HCT116 (cell line): ENCODE measurements at regions not wholly inside any gene's neighbourhood (a gene's known extent, or its start where the extent isn't known, plus 50 kb on each side); places are given as distances from the start of the nearest gene placed in this dataset.

Experiments
- ATAC-seq: fragments of 200-7000 bp; cut with Tn5 transposase; 2 replicates; pipeline ENCODE4 v1.9.1; 2020; ENCODE audit warnings: mild to moderate bottlenecking, moderate library complexity
- BruUV-seq: library from RNA; stranded (reverse); fragments of 400-500 nt; replicated peaks from 2 replicates; lab custom pipeline; 2021; lab: Mats Ljungman, UMichigan
- CTCF ChIA-PET: fragments of 300-600 bp; sonication (Branson Sonifier 250); formaldehyde crosslinking; loops from one replicate; lab custom pipeline; 2021; ENCODE audit warnings: antibody characterized with exemption; lab: Charles Lee
- POLR2A ChIA-PET: fragments of 300-600, 350-600 bp; sonication (Branson Sonifier 250); formaldehyde crosslinking; loops from one replicate; lab custom pipeline; 2021; ENCODE audit warnings: antibody characterized with exemption; lab: Charles Lee
- RAD21 ChIA-PET, 2 experiments: fragments of 300-600 bp; sonication (Branson Sonifier 250); formaldehyde crosslinking; loops; one replicate each; lab custom pipeline; 2023; ENCODE audit warnings: low total read pairs in 2 of 2; ENCODE audit not compliant: uncharacterized antibody in 2 of 2, unreplicated experiment in 2 of 2, low non-redundant PET in 1 of 2; lab: Charles Lee
- DNase-seq: peaks from one replicate; pipeline ENCODE4 v3.0.0-alpha.2; 2010; ENCODE audit warnings: low read depth, low spot score
- H2AFZ ChIP-seq: fragments of 200-600 bp; shearing (Covaris generic), sonication (generic); 2 replicates; pipeline ENCODE4 v1.6.1; 2017; ENCODE audit warnings: low read depth, mixed run types, mixed read lengths, antibody characterized with exemption, low read length; ENCODE audit not compliant: poor library complexity, severe bottlenecking
- H3K27ac ChIP-seq: 2 replicates; pipeline ENCODE4 v1.5.1; 2012; ENCODE audit warnings: low read depth, low read length
- H3K27me3 ChIP-seq: fragments of 200-600 bp; sonication (generic); 2 replicates; pipeline ENCODE4 v1.6.1; 2016; ENCODE audit warnings: mixed run types, low read length, mixed read lengths; ENCODE audit not compliant: insufficient read depth
- H3K36me3 ChIP-seq, 2 experiments: fragments of 200-500 bp in 1 of 2; fragments of 200-600 bp in 1 of 2; sonication (Bioruptor generic) in 1 of 2; sonication (generic) in 1 of 2; 2 replicates each; pipeline versions ENCODE4 v1.5.1 to v1.6.1; 2014 to 2016; ENCODE audit warnings: low read length in 2 of 2, inconsistent platforms in 1 of 2, mixed read lengths in 1 of 2, mixed run types in 1 of 2; ENCODE audit not compliant: insufficient read depth in 2 of 2, control insufficient read depth in 1 of 2
- H3K4me1 ChIP-seq, 2 experiments: fragments of 200-600 bp in 1 of 2; sonication (generic) in 1 of 2; 2 replicates each; pipeline versions ENCODE4 v1.5.1 to v1.6.1; 2012 to 2017; ENCODE audit warnings: low read length in 2 of 2, inconsistent platforms in 1 of 2, mild to moderate bottlenecking in 1 of 2, mixed read lengths in 1 of 2, mixed run types in 1 of 2, moderate library complexity in 1 of 2; ENCODE audit not compliant: insufficient read depth in 2 of 2, control insufficient read depth in 1 of 2
- H3K4me2 ChIP-seq: fragments of 200-600 bp; sonication (generic); 2 replicates; pipeline ENCODE4 v1.6.1; 2017; ENCODE audit warnings: mixed run types, low read length, mixed read lengths
- H3K4me3 ChIP-seq, 2 experiments: fragments of 200-600 bp in 1 of 2; sonication (generic) in 1 of 2; replicated peaks in 1 of 2; 2 replicates each; pipeline ENCODE4 v1.5.1; 2011 to 2016; ENCODE audit warnings: low read length in 2 of 2, control low read depth in 1 of 2, low read depth in 1 of 2, mild to moderate bottlenecking in 1 of 2, mixed read lengths in 1 of 2, mixed run types in 1 of 2
- H3K79me2 ChIP-seq: fragments of 200-600 bp; sonication (generic); 2 replicates; pipeline ENCODE4 v1.6.1; 2017; ENCODE audit warnings: mild to moderate bottlenecking, mixed run types, low read length, moderate library complexity, mixed read lengths; ENCODE audit not compliant: insufficient read depth
- H3K9ac ChIP-seq: fragments of 200-600 bp; sonication (generic); 2 replicates; pipeline ENCODE4 v1.6.1; 2016; ENCODE audit warnings: low read length, mixed read lengths
- H3K9me2 ChIP-seq: fragments of 200-600 bp; sonication (generic), shearing (Covaris generic); 2 replicates; pipeline ENCODE4 v1.6.1; 2017; ENCODE audit warnings: mixed run types, mild to moderate bottlenecking, moderate library complexity; ENCODE audit not compliant: insufficient read depth
- H3K9me3 ChIP-seq, 2 experiments: fragments of 200-500 bp in 1 of 2; fragments of 200-600 bp in 1 of 2; sonication (Bioruptor generic) in 1 of 2; sonication (generic) in 1 of 2; 2 replicates each; pipeline ENCODE4 v1.6.1; 2014 to 2017; ENCODE audit warnings: low read length in 2 of 2, mixed read lengths in 2 of 2, inconsistent platforms in 1 of 2, low read depth in 1 of 2, mild to moderate bottlenecking in 1 of 2, mixed run types in 1 of 2, moderate library complexity in 1 of 2; ENCODE audit not compliant: control insufficient read depth in 1 of 2, insufficient read depth in 1 of 2
- H4K20me1 ChIP-seq: fragments of 200-600 bp; sonication (generic), shearing (Covaris generic); 2 replicates; pipeline ENCODE4 v1.6.1; 2017; ENCODE audit warnings: mixed run types, mild to moderate bottlenecking, moderate library complexity; ENCODE audit not compliant: insufficient read depth
- ATF3 ChIP-seq: IDR thresholded peaks from 2 replicates; pipeline ENCODE4 v1.6.1; 2012
- CBX3 ChIP-seq: IDR thresholded peaks from 2 replicates; pipeline ENCODE4 v1.6.1; 2012; ENCODE audit warnings: low read depth
- CTCF ChIP-seq, 3 experiments: fragments of 200-600 bp in 1 of 3; sonication (generic) in 1 of 3; IDR thresholded peaks in 2 of 3; conservative IDR thresholded peaks in 1 of 3; 2 replicates each; pipeline ENCODE4 v1.5.1; 2012 to 2017; ENCODE audit warnings: low read depth in 2 of 3, low read length in 2 of 3, antibody characterized with exemption in 1 of 3, borderline replicate concordance in 1 of 3, control low read depth in 1 of 3, mild to moderate bottlenecking in 1 of 3, mixed read lengths in 1 of 3, mixed run types in 1 of 3, moderate library complexity in 1 of 3; ENCODE audit not compliant: insufficient read depth in 1 of 3
- EZH2phosphoT487 ChIP-seq: fragments of 200-600 bp; IDR thresholded peaks from 2 replicates; pipeline ENCODE4 v1.6.1; 2018; ENCODE audit warnings: antibody characterized with exemption, borderline replicate concordance
- JUND ChIP-seq: IDR thresholded peaks from 2 replicates; pipeline ENCODE4 v1.6.1; 2012
- MAX ChIP-seq: IDR thresholded peaks from 2 replicates; pipeline ENCODE4 v1.6.1; 2012
- POLR2A ChIP-seq: IDR thresholded peaks from 2 replicates; pipeline ENCODE4 v1.7.0; 2011; ENCODE audit warnings: borderline replicate concordance; ENCODE audit not compliant: insufficient read depth, insufficient read length; ENCODE audit errors: extremely low read depth
- POLR2AphosphoS5 ChIP-seq: IDR thresholded peaks from 2 replicates; pipeline ENCODE4 v1.6.1; 2011; ENCODE audit warnings: mild to moderate bottlenecking, low read depth, low read length, moderate library complexity
- RAD21 ChIP-seq: IDR thresholded peaks from 2 replicates; pipeline ENCODE4 v1.6.1; 2012; ENCODE audit warnings: low read depth, mild to moderate bottlenecking
- REST ChIP-seq: IDR thresholded peaks from 2 replicates; pipeline ENCODE4 v1.6.1; 2012; ENCODE audit warnings: low read depth
- SIN3A ChIP-seq: IDR thresholded peaks from 2 replicates; pipeline ENCODE4 v1.6.1; 2012; ENCODE audit warnings: low read depth
- SRF ChIP-seq: IDR thresholded peaks from 2 replicates; pipeline ENCODE4 v1.6.1; 2012; ENCODE audit warnings: low read depth
- TCF7L2 ChIP-seq: IDR thresholded peaks from 2 replicates; pipeline ENCODE4 v1.7.0; 2011; ENCODE audit warnings: borderline replicate concordance, inconsistent platforms; ENCODE audit not compliant: insufficient read depth, insufficient read length; ENCODE audit errors: extremely low read depth
- YY1 ChIP-seq: IDR thresholded peaks from 2 replicates; pipeline ENCODE4 v1.6.1; 2011; ENCODE audit warnings: low read length, low read depth, moderate library complexity, mild to moderate bottlenecking; ENCODE audit not compliant: insufficient replicate concordance; ENCODE audit errors: extremely low read depth
- ZBTB33 ChIP-seq: IDR thresholded peaks from 2 replicates; pipeline ENCODE4 v1.6.1; 2011; ENCODE audit warnings: mild to moderate bottlenecking, low read length, moderate library complexity; ENCODE audit not compliant: insufficient replicate concordance; ENCODE audit errors: extremely low read depth
- ZFX ChIP-seq: fragments of 450-650 bp; IDR thresholded peaks from 2 replicates; pipeline ENCODE4 v1.6.1; 2017
- ZNF274 ChIP-seq: fragments of 200-500 bp; sonication (Bioruptor generic); IDR thresholded peaks from 2 replicates; pipeline ENCODE4 v1.6.1; 2014; ENCODE audit warnings: mild to moderate bottlenecking, low read depth, low read length, inconsistent platforms
- intact Hi-C: fragments of 100-400 bp; cut with micrococcal nuclease; formaldehyde crosslinking; loops from 2 replicates; pipeline ENCODE4 v1.10.0; 2022

GRCh38 chr3:35849496-35849895 is 210.2 kb downstream of the ARPP21 start:
- Histone ChIP-seq H3K4me1 (no peaks in the 10 kb centered on the region), H3K9me3 (peaks cover 4 to 5% of the 10 kb centered on the region in 2 experiments; a peak in 3 of 4 replicates), H3K9ac (no peak overlapping the region), H3K27me3 (no peaks in the 10 kb centered on the region), H3K4me3 (no peak overlapping the region), H3K36me3 (no peaks in the 10 kb centered on the region), H3K4me2 (no peak overlapping the region), H4K20me1 (no peaks in the 10 kb centered on the region), H3K27ac (no peak overlapping the region), H2AFZ (no peak overlapping the region), H3K9me2 (no peaks in the 10 kb centered on the region), H3K79me2 (no peaks in the 10 kb centered on the region)
- DNase-seq (no peak), ATAC-seq (no peak)
- RAD21 ChIA-PET, result no interaction called here
- intact Hi-C loops, result no loop called here
- no peak for TF ChIP-seq ZNF274
- TF ChIP-seq CBX3, result no peak
- TF ChIP-seq SRF, result no peak
- TF ChIP-seq RAD21, result no peak
- TF ChIP-seq EZH2phosphoT487, result no peak
- no peak for TF ChIP-seq ZFX
- no peak for TF ChIP-seq POLR2A
- no peak for TF ChIP-seq REST
- no peak for TF ChIP-seq MAX
- no peak for TF ChIP-seq SIN3A
- TF ChIP-seq CTCF (IDR thresholded peaks at IDR 0.05 in 2 of 3, conservative IDR thresholded peaks at IDR 0.05 in 1 of 3; ENCODE audit: borderline replicate concordance in 1 of 3, insufficient read depth in 1 of 3, low read depth in 2 of 3, low read length in 2 of 3), result no peak
- no peak for TF ChIP-seq TCF7L2
- TF ChIP-seq ATF3, result no peak
- TF ChIP-seq JUND, result no peak
- no peak for TF ChIP-seq POLR2AphosphoS5
- no peak for TF ChIP-seq ZBTB33
- no peak for TF ChIP-seq YY1
- no TSS peak for BruUV-seq
- POLR2A ChIA-PET, result no interaction called here
- CTCF ChIA-PET, result no interaction called here
